ENCODE measurements at regions not wholly inside any gene's neighbourhood (a gene's known extent, or its start where the extent isn't known, plus 50 kb on each side); places are given as distances from the start of the nearest gene placed in this dataset.

GRCh38 chr2:139805441-139805840 is 1025.3 kb upstream of the NXPH2 start:
- TF ChIP-seq POLR2AphosphoS5 (IDR thresholded peaks at IDR 0.05; ENCODE audit: low read depth, low read length) = no peak
- no peak for TF ChIP-seq POLR2A (IDR thresholded peaks at IDR 0.05; ENCODE audit: low read depth, low read length)
- TF ChIP-seq TAF1 (IDR thresholded peaks at IDR 0.05; ENCODE audit: low read depth, low read length) = no peak
- no peak for TF ChIP-seq PAX5 (IDR thresholded peaks at IDR 0.05; ENCODE audit: insufficient read depth, low read length, severe bottlenecking)

Measured in GM12891 (cell line).